Neural cell (in vitro differentiated cells): ENCODE measurements at regions not wholly inside any gene's neighbourhood (a gene's known extent, or its start where the extent isn't known, plus 50 kb on each side); places are given as distances from the start of the nearest gene placed in this dataset.

Experiments
- H2AFZ ChIP-seq: fragments of 200-600, 300-800 bp; sonication (generic), shearing (Covaris generic); 2 replicates; pipeline ENCODE4 v1.6.0; 2014; ENCODE audit warnings: low read depth, mild to moderate bottlenecking, antibody characterized with exemption, low read length, moderate library complexity
- H3F3A ChIP-seq: fragments of 200-600 bp; shearing (Covaris generic); 2 replicates; pipeline ENCODE4 v1.6.1; 2016; ENCODE audit warnings: mild to moderate bottlenecking, moderate library complexity, mixed read lengths, antibody characterized with exemption, low read length; ENCODE audit not compliant: insufficient read depth, poor library complexity, severe bottlenecking
- H3K27ac ChIP-seq: fragments of 200-600, 300-800 bp; sonication (generic), shearing (Covaris generic); 2 replicates; pipeline ENCODE4 v1.5.1; 2014; ENCODE audit warnings: mild to moderate bottlenecking, low read length, moderate library complexity
- H3K27me3 ChIP-seq: fragments of 300-800, 200-600 bp; sonication (generic), shearing (Covaris generic); 2 replicates; pipeline ENCODE4 v1.6.0; 2014; ENCODE audit warnings: mild to moderate bottlenecking, low read depth, low read length, moderate library complexity; ENCODE audit not compliant: insufficient read depth
- H3K36me3 ChIP-seq: fragments of 300-800, 200-600 bp; sonication (generic), shearing (Covaris generic); 2 replicates; pipeline ENCODE4 v1.5.1; 2014; ENCODE audit warnings: mild to moderate bottlenecking, antibody characterized with exemption, low read length, moderate library complexity; ENCODE audit not compliant: insufficient read depth
- H3K4me2 ChIP-seq: fragments of 300-800, 200-600 bp; sonication (generic), shearing (Covaris generic); 2 replicates; pipeline ENCODE4 v1.6.0; 2014; ENCODE audit warnings: mild to moderate bottlenecking, low read length
- H3K4me3 ChIP-seq: fragments of 300-800, 200-600 bp; sonication (generic), shearing (Covaris generic); 2 replicates; pipeline ENCODE4 v1.5.1; 2014; ENCODE audit warnings: mild to moderate bottlenecking, low read length, moderate library complexity
- H3K79me2 ChIP-seq: fragments of 200-600 bp; shearing (Covaris generic); replicated peaks from 2 replicates; pipeline ENCODE4 v1.6.0; 2014; ENCODE audit warnings: mild to moderate bottlenecking, low read length, moderate library complexity; ENCODE audit not compliant: insufficient read depth
- H3K9ac ChIP-seq: fragments of 300-800, 200-600 bp; sonication (generic), shearing (Covaris generic); 2 replicates; pipeline ENCODE4 v1.6.1; 2016; ENCODE audit warnings: mild to moderate bottlenecking, low read length, mixed read lengths
- H3K9me2 ChIP-seq: fragments of 200-600 bp; shearing (Covaris generic); 2 replicates; pipeline ENCODE4 v1.6.1; 2016; ENCODE audit warnings: mild to moderate bottlenecking, low read length, mixed read lengths; ENCODE audit not compliant: insufficient read depth
- H3K9me3 ChIP-seq: fragments of 200-600, 300-800 bp; sonication (generic), shearing (Covaris generic); 2 replicates; pipeline ENCODE4 v1.6.1; 2016; ENCODE audit warnings: mild to moderate bottlenecking, mixed run types, low read length, moderate library complexity, mixed read lengths
- H4K20me1 ChIP-seq: fragments of 200-600 bp; shearing (Covaris generic); 2 replicates; pipeline ENCODE4 v1.6.1; 2016; ENCODE audit warnings: mild to moderate bottlenecking, mixed run types; ENCODE audit not compliant: insufficient read depth
- CTCF ChIP-seq: fragments of 450-650 bp; IDR thresholded peaks from 2 replicates; pipeline ENCODE4 v1.5.1; 2014; ENCODE audit warnings: antibody characterized with exemption, mild to moderate bottlenecking, moderate library complexity; ENCODE audit not compliant: poor library complexity, severe bottlenecking
- EP300 ChIP-seq: fragments of 450-650 bp; conservative IDR thresholded peaks from 2 replicates; pipeline ENCODE4 v1.6.1; 2014; ENCODE audit warnings: antibody characterized with exemption, mild to moderate bottlenecking, moderate library complexity; ENCODE audit not compliant: poor library complexity, severe bottlenecking
- EZH2 ChIP-seq: fragments of 200-600, 300-800 bp; shearing (Covaris generic), sonication (generic); IDR thresholded peaks from 2 replicates; pipeline ENCODE4 v1.6.1; 2014; ENCODE audit warnings: antibody characterized with exemption, low read length, borderline replicate concordance, mild to moderate bottlenecking; ENCODE audit not compliant: insufficient read depth, poor library complexity, severe bottlenecking
- MXI1 ChIP-seq: fragments of 450-650 bp; conservative IDR thresholded peaks from 2 replicates; pipeline ENCODE4 v1.6.1; 2014; ENCODE audit warnings: antibody characterized with exemption, mild to moderate bottlenecking; ENCODE audit not compliant: poor library complexity, severe bottlenecking
- POLR2AphosphoS5 ChIP-seq: IDR thresholded peaks from 2 replicates; pipeline ENCODE4 v1.6.1; 2012
- RAD21 ChIP-seq: fragments of 450-650 bp; conservative IDR thresholded peaks from 2 replicates; pipeline ENCODE4 v1.6.1; 2014; ENCODE audit warnings: antibody characterized with exemption, mild to moderate bottlenecking, moderate library complexity
- REST ChIP-seq: IDR thresholded peaks from 2 replicates; pipeline ENCODE4 v1.6.1; 2012; ENCODE audit warnings: borderline replicate concordance
- SMC3 ChIP-seq: fragments of 450-650 bp; conservative IDR thresholded peaks from 2 replicates; pipeline ENCODE4 v1.6.1; 2014; ENCODE audit warnings: antibody characterized with exemption, mild to moderate bottlenecking, moderate library complexity; ENCODE audit not compliant: poor library complexity
- TAF1 ChIP-seq: IDR thresholded peaks from 2 replicates; pipeline ENCODE4 v1.6.1; 2012; ENCODE audit warnings: low read depth

DNA sequence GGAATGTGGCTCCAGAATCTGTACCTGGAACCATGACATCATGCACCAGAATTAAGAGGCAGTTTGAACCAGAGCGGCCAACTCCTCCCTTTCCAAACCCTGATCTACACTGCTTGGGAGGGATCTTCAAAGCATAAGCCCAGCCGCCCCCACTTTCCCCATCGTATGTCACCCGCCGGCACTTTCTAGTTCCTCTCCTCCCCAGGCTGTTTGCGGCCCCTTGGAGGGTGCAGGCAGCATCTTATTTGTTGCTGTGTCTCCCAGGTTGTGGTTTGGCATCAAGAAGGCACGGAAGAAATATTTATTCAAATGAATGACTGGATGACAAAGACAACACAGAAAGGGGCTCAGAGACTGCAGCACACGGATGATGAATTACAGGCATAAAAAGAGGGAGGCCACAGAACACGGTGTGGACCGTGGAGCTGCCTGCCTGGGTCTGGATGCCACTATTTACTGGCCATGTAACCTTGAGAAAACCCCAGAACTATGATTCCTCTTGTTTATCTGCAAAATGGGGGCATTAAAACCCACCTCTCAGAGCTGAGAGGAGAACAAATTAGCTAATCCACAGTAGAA lies 305.8 kb downstream of the EIPR1 start:
- Histone ChIP-seq H3K36me3 (no peaks in the 10 kb centered on the region), H3K27me3 (no peaks in the 10 kb centered on the region), H4K20me1 (no peaks in the 10 kb centered on the region), H2AFZ (no peak overlapping the region), H3K4me2 (no peak overlapping the region), H3K79me2 (no peaks in the 10 kb centered on the region), H3K9me2 (no peaks in the 10 kb centered on the region), H3K27ac (no peak overlapping the region), H3K4me3 (no peak overlapping the region), H3K9me3 (no peaks in the 10 kb centered on the region), H3K9ac (no peak overlapping the region), H3F3A (no peaks in the 10 kb centered on the region)
- TF ChIP-seq CTCF (no peak), EZH2 (no peak), RAD21 (no peak), REST (no peak), TAF1 (no peak), EP300 (no peak), POLR2AphosphoS5 (no peak), SMC3 (no peak), MXI1 (no peak)

- Histone ChIP-seq H3K9me3 (no peaks in the 10 kb centered on the region), H3K36me3 (no peaks in the 10 kb centered on the region), H3K9me2 (no peaks in the 10 kb centered on the region), H3K79me2 (no peaks in the 10 kb centered on the region), H3K4me3 (no peak overlapping the region), H4K20me1 (no peaks in the 10 kb centered on the region), H3K9ac (no peak overlapping the region), H3K27me3 (no peaks in the 10 kb centered on the region), H3F3A (no peaks in the 10 kb centered on the region), H2AFZ (no peak overlapping the region), H3K4me2 (no peak overlapping the region), H3K27ac (no peak overlapping the region)
- TF ChIP-seq EP300: no peak
- TF ChIP-seq EZH2: no peak
- no peak for TF ChIP-seq MXI1
- no peak for TF ChIP-seq POLR2AphosphoS5
- no peak for TF ChIP-seq CTCF
- no peak for TF ChIP-seq REST
- TF ChIP-seq TAF1: no peak
- TF ChIP-seq SMC3: no peak
- TF ChIP-seq RAD21: no peak
Observed at GRCh38 chr2:3066831-3067230, 310.8 kb downstream of the EIPR1 start.
